ENCODE measurements at regions not wholly inside any gene's neighbourhood (a gene's known extent, or its start where the extent isn't known, plus 50 kb on each side); places are given as distances from the start of the nearest gene placed in this dataset.

DNA sequence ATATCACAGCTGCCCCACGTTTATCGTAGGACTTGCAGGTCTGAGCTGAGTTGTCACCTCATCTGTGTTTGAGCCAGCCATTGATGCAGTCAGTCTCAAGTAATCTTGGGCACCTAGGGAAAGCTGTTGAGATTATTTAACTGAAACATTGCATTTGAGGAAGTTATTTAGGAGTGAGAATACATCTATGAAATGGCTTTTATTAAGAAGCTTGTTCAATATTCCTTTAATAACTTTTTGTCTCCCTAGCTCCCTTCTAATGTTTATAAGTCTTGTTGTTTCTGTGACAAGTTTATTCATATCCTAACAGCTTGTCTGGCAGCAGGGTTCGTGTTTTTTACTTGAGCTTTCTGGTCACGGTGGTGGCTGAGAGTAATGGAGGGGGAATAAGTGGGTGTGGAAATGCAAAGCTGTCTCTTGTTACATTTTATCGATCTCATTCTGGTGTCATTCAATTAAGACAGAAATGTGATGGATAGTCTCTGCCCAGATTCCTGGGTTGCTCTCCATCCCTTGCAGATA lies 555.9 kb downstream of the USP25 start:
- H4K8ac ChIP-seq (ENCODE audit: low read depth, low read length): no peak overlapping the region
- H3K4me2 ChIP-seq (ENCODE audit: insufficient read depth, low read length, poor library complexity, severe bottlenecking): no peak overlapping the region
- H3K23ac ChIP-seq (ENCODE audit: low read depth, low read length, poor library complexity): no peak overlapping the region
- H3K18ac ChIP-seq (ENCODE audit: low read length): no peak overlapping the region
- peaks cover 0 to 12% of the 10 kb centered on the region in 2 donors for H3K36me3 ChIP-seq (replicated peaks in 1 of 2; ENCODE audit: control insufficient read depth in 2 of 2, insufficient read depth in 2 of 2, low read length in 2 of 2)
- H2BK12ac ChIP-seq (ENCODE audit: low read length): no peak overlapping the region
- no peak overlapping the region for H3K9ac ChIP-seq (ENCODE audit: low read depth, low read length, poor library complexity)
- no peaks in the 10 kb centered on the region for H3K27me3 ChIP-seq (ENCODE audit: control insufficient read depth in 3 of 3, insufficient read depth in 3 of 3, low read depth in 1 of 3, low read length in 3 of 3)
- no peaks in the 10 kb centered on the region for H3K79me1 ChIP-seq (ENCODE audit: low read depth, low read length)
- no peak overlapping the region for H3K27ac ChIP-seq (replicated peaks; ENCODE audit: low read length)
- H2AK5ac ChIP-seq (ENCODE audit: low read depth, low read length): no peak overlapping the region
- H3K4ac ChIP-seq (ENCODE audit: low read length): no peak overlapping the region
- WGBS, 2 donors (ENCODE audit: extremely low coverage in 2 of 2, insufficient read length in 2 of 2, insufficient replicate concordance in 1 of 2): no CpG with 5 or more reads among the region's 5 CpGs
- no peak overlapping the region for H3K4me3 ChIP-seq (ENCODE audit: low read length in 2 of 2)
- no peak overlapping the region for H4K91ac ChIP-seq (ENCODE audit: low read depth, low read length, poor library complexity)
- H3K14ac ChIP-seq (ENCODE audit: low read length): no peak overlapping the region
- no peak overlapping the region for H2AFZ ChIP-seq (ENCODE audit: low read length)
- H2BK15ac ChIP-seq (ENCODE audit: low read length): no peak overlapping the region
- peaks cover 4 to 64% of the 10 kb centered on the region in 2 donors for H3K4me1 ChIP-seq (ENCODE audit: control insufficient read depth in 2 of 2, insufficient read depth in 1 of 2, low read depth in 1 of 2, low read length in 2 of 2)
- H2BK5ac ChIP-seq (ENCODE audit: low read length): no peak overlapping the region
- H3K9me3 ChIP-seq (replicated peaks in 1 of 2; ENCODE audit: control insufficient read depth in 2 of 2, insufficient read depth in 1 of 2, low read depth in 1 of 2, low read length in 2 of 2): no peaks in the 10 kb centered on the region
- DNase-seq (ENCODE audit: low spot score): no peak
- H2BK120ac ChIP-seq (ENCODE audit: low read depth, low read length): no peak overlapping the region

DNA sequence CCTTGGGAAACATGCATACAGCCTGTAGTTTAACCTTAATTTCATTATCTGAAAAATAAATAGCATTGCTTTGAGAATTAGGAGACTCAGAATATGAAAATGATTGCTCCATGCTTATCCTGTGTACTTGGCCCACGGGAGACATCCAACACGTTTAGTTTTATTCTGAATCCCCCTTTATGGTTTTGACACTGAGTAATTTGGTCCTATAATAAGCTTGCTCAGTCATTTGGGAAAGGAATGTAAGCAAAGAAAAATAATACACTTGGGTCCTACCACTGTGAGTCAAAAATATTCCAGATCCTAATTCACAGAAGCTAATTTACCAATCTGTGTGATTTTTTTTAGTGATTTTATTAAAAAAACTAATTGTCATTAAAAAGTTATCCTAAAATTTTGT lies 557.3 kb downstream of the USP25 start:
- peaks cover 0 to 20% of the 10 kb centered on the region in 2 donors for H3K36me3 ChIP-seq (replicated peaks in 1 of 2; ENCODE audit: control insufficient read depth in 2 of 2, insufficient read depth in 2 of 2, low read length in 2 of 2)
- no peaks in the 10 kb centered on the region for H3K79me1 ChIP-seq (ENCODE audit: low read depth, low read length)
- DNase-seq (ENCODE audit: low spot score): no peak
- H3K27me3 ChIP-seq (ENCODE audit: control insufficient read depth in 3 of 3, insufficient read depth in 3 of 3, low read depth in 1 of 3, low read length in 3 of 3): no peaks in the 10 kb centered on the region
- H2BK15ac ChIP-seq (ENCODE audit: low read length): no peak overlapping the region
- H3K4ac ChIP-seq (ENCODE audit: low read length): no peak overlapping the region
- no peak overlapping the region for H4K8ac ChIP-seq (ENCODE audit: low read depth, low read length)
- H3K9me3 ChIP-seq (replicated peaks in 1 of 2; ENCODE audit: control insufficient read depth in 2 of 2, insufficient read depth in 1 of 2, low read depth in 1 of 2, low read length in 2 of 2): peaks cover 0 to 5% of the 10 kb centered on the region in 2 donors
- WGBS, 2 donors (ENCODE audit: extremely low coverage in 2 of 2, insufficient read length in 2 of 2, insufficient replicate concordance in 1 of 2): no CpG with 5 or more reads among the region's 2 CpGs
- no peak overlapping the region for H3K14ac ChIP-seq (ENCODE audit: low read length)
- H3K4me2 ChIP-seq (ENCODE audit: insufficient read depth, low read length, poor library complexity, severe bottlenecking): no peak overlapping the region
- H4K91ac ChIP-seq (ENCODE audit: low read depth, low read length, poor library complexity): no peak overlapping the region
- peaks cover 3 to 52% of the 10 kb centered on the region in 2 donors for H3K4me1 ChIP-seq (ENCODE audit: control insufficient read depth in 2 of 2, insufficient read depth in 1 of 2, low read depth in 1 of 2, low read length in 2 of 2)
- no peak overlapping the region for H2AK5ac ChIP-seq (ENCODE audit: low read depth, low read length)
- H2BK5ac ChIP-seq (ENCODE audit: low read length): no peak overlapping the region
- no peak overlapping the region for H2AFZ ChIP-seq (ENCODE audit: low read length)
- no peak overlapping the region for H3K23ac ChIP-seq (ENCODE audit: low read depth, low read length, poor library complexity)
- no peak overlapping the region for H3K18ac ChIP-seq (ENCODE audit: low read length)
- H3K9ac ChIP-seq (ENCODE audit: low read depth, low read length, poor library complexity): no peak overlapping the region
- H3K27ac ChIP-seq (replicated peaks; ENCODE audit: low read length): no peak overlapping the region
- no peak overlapping the region for H3K4me3 ChIP-seq (ENCODE audit: low read length in 2 of 2)
- no peak overlapping the region for H2BK120ac ChIP-seq (ENCODE audit: low read depth, low read length)
- H2BK12ac ChIP-seq (ENCODE audit: low read length): no peak overlapping the region

DNA sequence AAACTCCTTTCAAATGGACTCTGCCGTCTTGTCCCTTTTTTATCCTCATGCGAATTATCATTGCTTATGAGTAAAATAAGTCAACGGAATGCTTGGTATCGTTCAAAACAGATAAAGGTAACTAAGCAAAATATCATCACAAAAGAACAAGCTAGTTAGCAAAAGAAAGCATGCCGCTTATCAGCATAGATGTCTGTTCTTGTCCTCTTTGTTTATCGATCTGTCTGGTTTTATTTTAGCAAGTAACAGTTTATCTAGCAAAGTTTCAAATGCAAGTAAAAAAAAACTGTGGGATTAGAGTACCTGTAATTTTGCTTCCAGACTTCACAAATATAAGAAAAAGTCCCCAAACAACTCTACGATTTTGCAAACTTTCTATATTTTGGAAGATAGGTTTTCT lies 561.5 kb downstream of the USP25 start:
- DNase-seq (ENCODE audit: low spot score): no peak
- Histone ChIP-seq H4K91ac (ENCODE audit: low read depth, low read length, poor library complexity) (no peak overlapping the region), H3K9me3 (replicated peaks in 1 of 2; ENCODE audit: control insufficient read depth in 2 of 2, insufficient read depth in 1 of 2, low read depth in 1 of 2, low read length in 2 of 2) (peaks cover 0 to 11% of the 10 kb centered on the region in 2 donors), H3K9ac (ENCODE audit: low read depth, low read length, poor library complexity) (no peak overlapping the region), H3K79me1 (ENCODE audit: low read depth, low read length) (no peaks in the 10 kb centered on the region), H3K4ac (ENCODE audit: low read length) (no peak overlapping the region), H3K14ac (ENCODE audit: low read length) (no peak overlapping the region), H4K8ac (ENCODE audit: low read depth, low read length) (no peak overlapping the region), H3K23ac (ENCODE audit: low read depth, low read length, poor library complexity) (no peak overlapping the region), H3K36me3 (replicated peaks in 1 of 2; ENCODE audit: control insufficient read depth in 2 of 2, insufficient read depth in 2 of 2, low read length in 2 of 2) (peaks cover 0 to 47% of the 10 kb centered on the region in 2 donors), H2BK120ac (ENCODE audit: low read depth, low read length) (no peak overlapping the region), H3K4me1 (ENCODE audit: control insufficient read depth in 2 of 2, insufficient read depth in 1 of 2, low read depth in 1 of 2, low read length in 2 of 2) (peaks cover 0 to 11% of the 10 kb centered on the region in 2 donors), H3K4me3 (ENCODE audit: low read length in 2 of 2) (no peak overlapping the region), H2AFZ (ENCODE audit: low read length) (no peak overlapping the region), H2BK5ac (ENCODE audit: low read length) (no peak overlapping the region), H3K18ac (ENCODE audit: low read length) (no peak overlapping the region), H3K27ac (replicated peaks; ENCODE audit: low read length) (no peak overlapping the region), H3K27me3 (ENCODE audit: control insufficient read depth in 3 of 3, insufficient read depth in 3 of 3, low read depth in 1 of 3, low read length in 3 of 3) (no peaks in the 10 kb centered on the region), H2BK15ac (ENCODE audit: low read length) (no peak overlapping the region), H2AK5ac (ENCODE audit: low read depth, low read length) (no peak overlapping the region), H2BK12ac (ENCODE audit: low read length) (no peak overlapping the region), H3K4me2 (ENCODE audit: insufficient read depth, low read length, poor library complexity, severe bottlenecking) (no peak overlapping the region)
- WGBS, 2 donors (ENCODE audit: extremely low coverage in 2 of 2, insufficient read length in 2 of 2, insufficient replicate concordance in 1 of 2): no CpG with 5 or more reads among the region's 7 CpGs

DNA sequence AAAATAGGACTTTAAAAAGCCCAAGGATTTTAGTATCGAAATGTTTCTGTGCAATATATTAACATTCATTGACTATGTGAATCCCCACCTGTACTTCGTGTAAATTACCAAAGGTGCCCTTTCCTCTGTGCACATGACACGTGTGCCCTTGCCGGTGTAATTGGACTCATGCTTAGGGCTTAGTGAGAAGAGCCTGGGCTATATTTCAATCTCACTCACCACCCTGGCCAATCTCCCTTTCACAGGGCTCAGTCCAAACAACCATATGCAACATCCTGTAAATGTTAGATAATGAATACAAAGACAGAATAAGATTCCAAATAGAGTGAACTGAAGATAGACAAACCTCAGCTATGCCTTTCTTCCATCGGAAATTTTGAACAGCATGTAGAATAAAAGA lies 564.3 kb downstream of the USP25 start:
- Histone ChIP-seq H3K27ac (replicated peaks; ENCODE audit: low read length) (no peak overlapping the region), H2AFZ (ENCODE audit: low read length) (no peak overlapping the region), H3K18ac (ENCODE audit: low read length) (no peak overlapping the region), H2BK12ac (ENCODE audit: low read length) (no peak overlapping the region), H3K9me3 (replicated peaks in 1 of 2; ENCODE audit: control insufficient read depth in 2 of 2, insufficient read depth in 1 of 2, low read depth in 1 of 2, low read length in 2 of 2) (peaks cover 0 to 32% of the 10 kb centered on the region in 2 donors), H3K4me3 (ENCODE audit: low read length in 2 of 2) (no peak overlapping the region), H2BK120ac (ENCODE audit: low read depth, low read length) (no peak overlapping the region), H3K27me3 (ENCODE audit: control insufficient read depth in 3 of 3, insufficient read depth in 3 of 3, low read depth in 1 of 3, low read length in 3 of 3) (no peaks in the 10 kb centered on the region), H3K79me1 (ENCODE audit: low read depth, low read length) (no peaks in the 10 kb centered on the region), H3K4me1 (ENCODE audit: control insufficient read depth in 2 of 2, insufficient read depth in 1 of 2, low read depth in 1 of 2, low read length in 2 of 2) (no peaks in the 10 kb centered on the region), H3K4me2 (ENCODE audit: insufficient read depth, low read length, poor library complexity, severe bottlenecking) (no peak overlapping the region), H4K8ac (ENCODE audit: low read depth, low read length) (no peak overlapping the region), H3K9ac (ENCODE audit: low read depth, low read length, poor library complexity) (no peak overlapping the region), H2AK5ac (ENCODE audit: low read depth, low read length) (no peak overlapping the region), H3K23ac (ENCODE audit: low read depth, low read length, poor library complexity) (no peak overlapping the region), H2BK15ac (ENCODE audit: low read length) (no peak overlapping the region), H3K14ac (ENCODE audit: low read length) (no peak overlapping the region), H4K91ac (ENCODE audit: low read depth, low read length, poor library complexity) (no peak overlapping the region), H3K4ac (ENCODE audit: low read length) (no peak overlapping the region), H3K36me3 (replicated peaks in 1 of 2; ENCODE audit: control insufficient read depth in 2 of 2, insufficient read depth in 2 of 2, low read length in 2 of 2) (peaks cover 0 to 62% of the 10 kb centered on the region in 2 donors), H2BK5ac (ENCODE audit: low read length) (no peak overlapping the region)
- no peak for DNase-seq (ENCODE audit: low spot score)
- WGBS, 2 donors (ENCODE audit: extremely low coverage in 2 of 2, insufficient read length in 2 of 2, insufficient replicate concordance in 1 of 2): no CpG with 5 or more reads among the region's 5 CpGs

Data from neuronal stem cell (in vitro differentiated cells).